Ecto neural progenitor cell (in vitro differentiated cells): ENCODE measurements at regions not wholly inside any gene's neighbourhood (a gene's known extent, or its start where the extent isn't known, plus 50 kb on each side); places are given as distances from the start of the nearest gene placed in this dataset.
"Not testable (repeated sequence)": the region's sequence is repeated elsewhere in the genome, so short reads cannot be mapped to it uniquely, and the experiment has no call there.

ENCODE experiments used
- DNase-seq: peaks from one replicate; pipeline ENCODE4 v3.0.0-alpha.2; 2018; ENCODE audit warnings: low spot score

- DNase-seq: no peak
Measured at GRCh38 chr9:16052757-16053530, 500.1 kb downstream of the CCDC171 start.

DNA sequence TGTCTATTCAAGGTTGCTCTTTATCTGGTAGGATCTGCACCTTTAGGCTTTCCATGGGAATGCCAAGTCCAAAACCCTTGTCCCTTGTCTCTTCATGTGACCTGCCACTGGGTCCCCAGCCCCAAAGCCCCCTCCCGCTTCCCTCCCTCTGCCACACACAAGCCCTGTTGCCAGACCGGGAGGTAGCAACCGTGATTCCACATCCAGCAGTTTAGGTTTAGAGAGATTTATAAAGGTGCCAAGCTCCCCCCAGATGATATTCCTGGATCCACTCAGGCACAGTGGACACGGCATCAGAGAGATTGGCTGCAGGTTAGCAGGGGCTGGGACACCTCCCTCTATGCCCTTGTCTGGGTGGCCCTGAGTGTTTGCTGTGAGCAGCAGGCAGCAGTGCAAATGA, 504.7 kb downstream of the CCDC171 start:
- no peak for DNase-seq

- no peak for DNase-seq
Measured at GRCh38 chr9:16058131-16058549, 505.3 kb downstream of the CCDC171 start.

GRCh38 chr9:16060436-16061129, 507.7 kb downstream of the CCDC171 start:
- DNase-seq: no peak

- DNase-seq: peak; percentile 7
Measured at GRCh38 chr9:16062542-16063240, 509.8 kb downstream of the CCDC171 start.

- no peak for DNase-seq
Measured at GRCh38 chr9:16063241-16063591, 510.4 kb downstream of the CCDC171 start.

DNA sequence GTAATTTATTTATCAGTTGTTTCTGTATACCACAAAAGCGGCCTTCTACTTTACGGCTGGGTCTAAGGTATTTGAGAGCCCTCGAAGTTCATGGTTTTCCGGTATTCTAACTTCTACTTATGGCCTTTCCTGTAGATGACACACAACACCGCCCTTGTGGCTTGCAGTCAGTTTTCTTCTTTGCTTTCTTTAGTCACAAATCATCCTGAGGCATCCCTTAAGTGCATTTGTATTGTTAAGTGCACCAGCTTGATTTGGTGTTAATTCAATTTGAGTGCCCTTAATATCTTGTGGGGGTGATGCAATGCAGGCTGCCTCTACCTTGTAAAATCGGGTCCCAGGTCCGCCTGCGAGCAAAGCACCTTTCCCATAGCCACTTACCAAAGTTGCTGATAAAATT, 511.9 kb downstream of the CCDC171 start:
- no peak for DNase-seq

DNA sequence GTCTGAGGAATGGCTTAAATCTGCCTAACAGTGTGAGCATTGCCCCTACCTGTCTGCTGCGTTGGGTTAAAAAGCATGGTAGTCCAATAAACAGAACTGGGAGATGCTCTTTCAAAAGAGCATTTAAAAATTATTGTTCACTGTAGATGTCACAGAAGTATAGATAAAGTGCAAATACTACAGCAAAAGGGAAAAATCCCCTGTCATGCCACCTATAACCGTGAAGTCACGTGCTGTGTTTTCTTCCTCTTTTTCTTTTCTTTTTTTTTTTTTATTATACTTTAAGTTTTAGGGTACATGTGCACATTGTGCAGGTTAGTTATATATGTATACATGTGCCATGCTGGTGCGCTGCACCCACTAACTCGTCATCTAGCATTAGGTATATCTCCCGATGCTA, 513.4 kb downstream of the CCDC171 start:
- not testable (repeated sequence) for DNase-seq

DNA sequence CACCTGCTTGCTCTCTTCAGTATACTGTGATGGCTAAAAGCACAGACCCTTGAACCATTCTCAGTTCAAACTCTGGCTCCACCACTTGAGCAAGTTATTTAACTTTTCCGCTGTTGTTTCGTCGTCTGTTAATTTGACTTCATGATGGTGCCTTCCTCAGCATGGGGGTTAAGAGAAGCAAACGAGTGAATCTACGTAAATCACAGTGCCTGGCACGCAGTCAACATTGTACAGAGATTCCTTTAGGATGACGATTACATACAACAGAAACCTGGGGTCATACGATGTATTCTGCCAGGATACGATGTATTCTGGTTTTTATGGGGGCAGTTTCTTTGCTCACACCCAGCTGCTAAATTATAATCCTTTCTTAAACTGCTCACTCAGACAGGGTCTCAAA, 515.6 kb downstream of the CCDC171 start:
- DNase-seq: no peak

GRCh38 chr9:16069249-16069648, 516.4 kb downstream of the CCDC171 start:
- no peak for DNase-seq

DNA sequence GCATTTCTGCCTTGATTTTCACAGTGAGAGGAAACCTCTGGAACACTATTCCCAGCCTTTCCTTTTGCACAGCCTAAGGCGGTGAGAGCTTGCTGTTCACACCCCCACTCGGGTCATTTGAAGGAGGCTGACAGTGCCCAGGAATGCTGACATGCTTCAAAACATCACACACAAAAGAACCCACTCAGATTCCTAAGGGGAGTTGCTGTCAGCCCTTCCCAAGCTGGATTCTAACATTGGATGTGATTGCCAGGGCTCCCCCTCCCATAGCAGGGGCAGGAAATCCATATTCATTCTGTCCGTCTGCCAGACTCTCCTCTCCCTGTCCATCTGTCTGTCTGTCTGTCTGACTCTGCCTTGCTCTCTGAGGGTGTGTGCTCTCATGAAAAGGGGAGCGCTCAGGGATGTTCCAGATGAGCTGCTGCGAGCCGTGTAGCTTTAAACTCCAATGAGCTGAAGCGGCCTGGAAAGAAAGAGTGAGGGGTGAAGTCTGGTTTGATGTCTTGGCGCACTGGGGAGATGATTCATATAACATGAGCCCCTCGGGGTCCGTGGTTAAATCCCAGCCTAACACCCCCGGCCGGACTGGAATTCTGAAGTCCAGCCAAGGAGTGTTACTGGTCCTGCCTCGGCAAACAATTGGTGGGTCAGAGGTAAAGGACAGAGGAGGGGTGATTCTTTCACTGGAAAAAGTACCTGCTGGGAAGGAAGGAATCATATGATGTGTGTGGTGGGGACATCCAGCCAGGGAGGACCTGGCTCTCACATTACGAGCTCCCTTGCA, 517.0 kb downstream of the CCDC171 start:
- DNase-seq: no peak

- no peak for DNase-seq
Measured at GRCh38 chr9:16070455-16071145, 517.8 kb downstream of the CCDC171 start.

- DNase-seq: no peak
Measured at GRCh38 chr9:16071400-16071799, 518.6 kb downstream of the CCDC171 start.

DNA sequence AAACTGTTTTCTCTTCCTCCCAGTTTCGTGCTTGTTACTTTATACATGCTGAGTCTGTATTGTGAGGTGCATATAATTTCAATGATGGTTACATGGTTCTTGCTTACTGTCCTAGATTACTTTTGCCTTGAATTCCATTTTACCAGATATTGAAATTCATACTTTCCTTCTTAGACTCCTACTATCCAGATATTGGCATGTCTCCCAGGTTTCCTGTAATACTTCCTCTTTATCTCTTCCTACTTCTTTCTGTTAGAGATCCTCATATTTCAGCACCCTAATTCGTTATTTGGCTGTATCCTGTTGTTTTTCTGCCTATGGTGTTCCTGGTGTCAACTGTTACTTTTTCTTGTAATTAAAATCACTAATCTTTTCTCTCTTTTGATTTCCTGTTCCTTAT, 522.1 kb downstream of the CCDC171 start:
- no peak for DNase-seq

GRCh38 chr9:16075696-16076095, 522.9 kb downstream of the CCDC171 start:
- no peak for DNase-seq

GRCh38 chr9:16076511-16076910, 523.7 kb downstream of the CCDC171 start:
- DNase-seq: no peak

GRCh38 chr9:16082796-16083195, 530.0 kb downstream of the CCDC171 start:
- no peak for DNase-seq

- DNase-seq: no peak
Measured at GRCh38 chr9:16085167-16085726, 532.4 kb downstream of the CCDC171 start.

DNA sequence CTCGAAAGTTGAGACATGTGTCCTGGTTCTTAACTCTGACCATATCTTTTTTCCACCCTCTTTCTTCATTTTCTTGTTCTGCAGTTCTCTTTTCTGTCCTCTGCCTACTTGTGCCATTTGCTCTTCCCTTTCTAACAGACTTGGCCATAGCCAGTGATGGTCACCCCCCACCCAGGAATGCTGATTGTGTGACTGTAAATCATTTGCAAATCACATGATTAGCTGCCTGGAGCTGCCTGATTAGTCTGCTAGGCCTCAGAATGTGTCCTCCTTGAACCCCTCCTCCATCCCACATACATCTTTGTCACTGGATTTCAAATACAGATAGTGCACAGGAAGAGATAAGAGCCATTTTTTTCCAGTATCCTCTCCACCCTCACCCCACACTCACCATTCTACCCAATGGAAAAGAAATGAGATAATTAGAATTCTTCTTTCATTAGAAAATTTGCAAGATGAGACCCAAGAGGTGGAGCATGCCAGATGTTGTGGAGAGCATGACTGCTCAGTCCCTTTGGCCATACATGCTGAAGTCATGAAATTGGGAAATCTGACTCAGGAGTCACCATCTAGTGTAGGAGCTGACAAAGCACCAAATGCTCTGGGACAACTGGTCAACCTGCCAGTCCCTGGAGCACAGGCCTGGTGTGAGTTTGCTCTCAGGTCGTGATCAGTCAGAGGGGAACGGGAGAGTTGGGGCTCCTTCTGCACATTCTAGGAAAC, 538.2 kb downstream of the CCDC171 start:
- DNase-seq: peak; percentile 26
